Mesodermal cell (in vitro differentiated cells): ENCODE measurements at regions not wholly inside any gene's neighbourhood (a gene's known extent, or its start where the extent isn't known, plus 50 kb on each side); places are given as distances from the start of the nearest gene placed in this dataset.
"Not testable (repeated sequence)": the region's sequence is repeated elsewhere in the genome, so short reads cannot be mapped to it uniquely, and the experiment has no call there.

Experiments
- H3K27ac ChIP-seq: 2 replicates; pipeline ENCODE4 v1.7.0; 2013; ENCODE audit warnings: mild to moderate bottlenecking, low read depth, low read length, moderate library complexity; ENCODE audit not compliant: severe bottlenecking
- H3K36me3 ChIP-seq: 2 replicates; pipeline ENCODE4 v1.7.1; 2013; ENCODE audit warnings: mild to moderate bottlenecking, low read length, moderate library complexity; ENCODE audit not compliant: control insufficient read depth, insufficient read depth
- H3K4me1 ChIP-seq: one replicate; pipeline ENCODE4 v1.7.1; 2013; ENCODE audit warnings: mild to moderate bottlenecking, low read length; ENCODE audit not compliant: insufficient read depth, control insufficient read depth, poor library complexity, severe bottlenecking
- H3K4me3 ChIP-seq: 2 replicates; pipeline ENCODE4 v1.7.0; 2013; ENCODE audit warnings: low read length, control low read depth, mild to moderate bottlenecking; ENCODE audit not compliant: insufficient read depth, poor library complexity, severe bottlenecking; ENCODE audit errors: extremely low read depth
- H3K9me3 ChIP-seq: 2 replicates; pipeline ENCODE4 v1.7.1; 2013; ENCODE audit warnings: mild to moderate bottlenecking, low read length, moderate library complexity; ENCODE audit not compliant: control insufficient read depth
- WGBS, 2 experiments: methylation state at CpG; one replicate each; pipeline ENCODE4 v1.1.5; 2013; ENCODE audit warnings: missing lambda C conversion rate in 2 of 2; ENCODE audit not compliant: insufficient coverage in 2 of 2; 5-methylcytosine and 5-hydroxymethylcytosine counted together

GRCh38 chr1:65069011-65069565, 78.9 kb upstream of the AK4 start:
- H3K4me3 ChIP-seq: peak overlapping the region; percentile 78
- peaks cover 21% of the 10 kb centered on the region for H3K4me1 ChIP-seq
- H3K36me3 ChIP-seq: no peaks in the 10 kb centered on the region
- H3K9me3 ChIP-seq: no peaks in the 10 kb centered on the region
- H3K27ac ChIP-seq: no peak overlapping the region
- 93 to 100% methylated on average over 2 of the region's 6 CpGs for WGBS, 2 experiments

GRCh38 chr1:65072845-65073244, 75.2 kb upstream of the AK4 start:
- WGBS, 2 experiments: 93% methylated on average over 2 to 3 of the region's 3 CpGs
- no peaks in the 10 kb centered on the region for H3K9me3 ChIP-seq
- H3K4me3 ChIP-seq: no peak overlapping the region
- H3K4me1 ChIP-seq: peaks cover 6% of the 10 kb centered on the region
- H3K36me3 ChIP-seq: no peaks in the 10 kb centered on the region
- H3K27ac ChIP-seq: no peak overlapping the region

GRCh38 chr1:65075123-65075976, 72.7 kb upstream of the AK4 start:
- WGBS, 2 experiments: 44 to 58% methylated on average over 5 to 6 of the region's 6 CpGs
- no peaks in the 10 kb centered on the region for H3K9me3 ChIP-seq

GRCh38 chr1:65077369-65077768, 70.6 kb upstream of the AK4 start:
- whole genome bisulfite sequencing, 2 experiments: 83 to 89% methylated on average over 2 to 3 of the region's 3 CpGs
- no peaks in the 10 kb centered on the region for H3K36me3 ChIP-seq
- no peaks in the 10 kb centered on the region for H3K9me3 ChIP-seq
- H3K4me1 ChIP-seq: no peaks in the 10 kb centered on the region
- no peak overlapping the region for H3K4me3 ChIP-seq
- no peak overlapping the region for H3K27ac ChIP-seq

More at GRCh38 chr1:65075123-65075976, 72.7 kb upstream of the AK4 start:
- H3K4me3 ChIP-seq: no peak overlapping the region
- H3K4me1 ChIP-seq: no peaks in the 10 kb centered on the region
- H3K36me3 ChIP-seq: no peaks in the 10 kb centered on the region
- H3K27ac ChIP-seq: no peak overlapping the region

- Histone ChIP-seq H3K9me3 (no peaks in the 10 kb centered on the region), H3K4me3 (no peak overlapping the region), H3K36me3 (no peaks in the 10 kb centered on the region), H3K27ac (no peak overlapping the region), H3K4me1 (no peaks in the 10 kb centered on the region)
- WGBS, 2 experiments: 81 to 83% methylated on average over 1 to 4 of the region's 5 CpGs
Observed at GRCh38 chr1:65079941-65080340, 68.1 kb upstream of the AK4 start.

GRCh38 chr1:65082346-65083040, 65.5 kb upstream of the AK4 start:
- Histone ChIP-seq H3K27ac (no peak overlapping the region), H3K36me3 (no peaks in the 10 kb centered on the region), H3K9me3 (no peaks in the 10 kb centered on the region), H3K4me1 (no peaks in the 10 kb centered on the region), H3K4me3 (no peak overlapping the region)
- 89 to 100% methylated on average over 3 to 4 of the region's 6 CpGs for WGBS, 2 experiments

- 73 to 94% methylated on average over 3 to 4 of the region's 4 CpGs for WGBS, 2 experiments
- H3K27ac ChIP-seq: no peak overlapping the region
- H3K4me1 ChIP-seq: no peaks in the 10 kb centered on the region
- H3K4me3 ChIP-seq: no peak overlapping the region
- H3K9me3 ChIP-seq: no peaks in the 10 kb centered on the region
- H3K36me3 ChIP-seq: no peaks in the 10 kb centered on the region
Observed at GRCh38 chr1:65083263-65083896, 64.6 kb upstream of the AK4 start.

- Histone ChIP-seq H3K36me3 (no peaks in the 10 kb centered on the region), H3K4me3 (no peak overlapping the region), H3K4me1 (no peaks in the 10 kb centered on the region), H3K27ac (no peak overlapping the region), H3K9me3 (no peaks in the 10 kb centered on the region)
- 100% methylated on average over 2 of the region's 2 CpGs; no CpG with 5 or more reads in 1 of the 2 experiments for WGBS, 2 experiments
Observed at GRCh38 chr1:65084066-65084465, 63.9 kb upstream of the AK4 start.

- not testable (repeated sequence) for H3K36me3 ChIP-seq, H3K27ac ChIP-seq, H3K4me3 ChIP-seq, H3K4me1 ChIP-seq, H3K9me3 ChIP-seq
Observed at GRCh38 chr1:65087519-65087918, 60.5 kb upstream of the AK4 start.

- 100% methylated on average over 1 of the region's 4 CpGs; no CpG with 5 or more reads in 1 of the 2 experiments for WGBS, 2 experiments
- H3K4me1 ChIP-seq: no peaks in the 10 kb centered on the region
- peaks cover 5% of the 10 kb centered on the region for H3K9me3 ChIP-seq
- no peaks in the 10 kb centered on the region for H3K36me3 ChIP-seq
- H3K27ac ChIP-seq: no peak overlapping the region
- H3K4me3 ChIP-seq: no peak overlapping the region
Observed at GRCh38 chr1:65090406-65090805, 57.6 kb upstream of the AK4 start.
